HepG2 (cell line): ENCODE measurements at regions not wholly inside any gene's neighbourhood (a gene's known extent, or its start where the extent isn't known, plus 50 kb on each side); places are given as distances from the start of the nearest gene placed in this dataset.

Experiments
- ATAC-seq: fragments of 200-7000 bp; cut with Tn5 transposase; 3 replicates; pipeline ENCODE4 v1.9.1; 2020; ENCODE audit warnings: mild to moderate bottlenecking, moderate library complexity
- BruUV-seq: library from RNA; stranded (reverse); fragments of 400-500 nt; replicated peaks from 2 replicates; lab custom pipeline; 2021; lab: Mats Ljungman, UMichigan
- CTCF ChIA-PET: fragments of 300-600 bp; formaldehyde crosslinking; extraction: SDS; loops from one replicate; lab custom pipeline; 2021; ENCODE audit warnings: low total read pairs, inconsistent platforms, low intra/inter-chr PET ratio; lab: Yijun Ruan, JAX
- POLR2A ChIA-PET: fragments of 350-600 bp; sonication (Branson Sonifier 250); formaldehyde crosslinking; loops from one replicate; lab custom pipeline; 2020; ENCODE audit warnings: antibody characterized with exemption, inconsistent platforms; lab: Yijun Ruan, JAX
- DNase-seq: peaks from one replicate; pipeline ENCODE4 v3.0.0-alpha.2; 2015; ENCODE audit warnings: low spot score
- FAIRE-seq: peaks from 3 replicates; lab custom pipeline; 2011; peaks lifted over from hg19 to GRCh38; lab: Jason Lieb, UNC
- H2AFZ ChIP-seq: one replicate; pipeline ENCODE4 v1.6.1; 2011; ENCODE audit warnings: low read length, inconsistent platforms
- H3K27ac ChIP-seq: fragments of 300-600 bp; 3 replicates; pipeline ENCODE4 v1.8.0; 2011; ENCODE audit warnings: mixed run types, mild to moderate bottlenecking, mixed read lengths, low read length, inconsistent platforms; ENCODE audit not compliant: insufficient read depth; ENCODE audit errors: extremely low read length
- H3K27me3 ChIP-seq, 2 experiments: fragments of 200-600 bp in 1 of 2; 2 replicates in 1 of 2; 3 replicates in 1 of 2; pipeline versions ENCODE4 v1.6.0 to v1.8.0; 2011; ENCODE audit warnings: low read length in 2 of 2, mild to moderate bottlenecking in 2 of 2, moderate library complexity in 2 of 2, inconsistent platforms in 1 of 2; ENCODE audit not compliant: insufficient read depth in 2 of 2, control insufficient read depth in 1 of 2
- H3K36me3 ChIP-seq, 2 experiments: fragments of 200-600 bp in 1 of 2; replicated peaks in 1 of 2; 2 replicates in 1 of 2; 3 replicates in 1 of 2; pipeline versions ENCODE4 v1.5.1 to v1.8.0; 2011; ENCODE audit warnings: low read length in 2 of 2, inconsistent platforms in 1 of 2; ENCODE audit not compliant: insufficient read depth in 2 of 2, control insufficient read depth in 1 of 2
- H3K4me1 ChIP-seq: 2 replicates; pipeline ENCODE4 v1.5.1; 2012; ENCODE audit warnings: low read length, inconsistent platforms; ENCODE audit not compliant: insufficient read depth
- H3K4me2 ChIP-seq: 2 replicates; pipeline ENCODE4 v1.6.0; 2011; ENCODE audit warnings: low read depth, low read length, inconsistent platforms
- H3K4me3 ChIP-seq, 3 experiments: fragments of 200-600 bp in 1 of 3; sonication (generic), shearing (Covaris generic) in 1 of 3; replicated peaks in 1 of 3; 2 replicates each; pipeline ENCODE4 v1.5.1; 2011 to 2016; ENCODE audit warnings: low read length in 3 of 3, inconsistent platforms in 2 of 3, low read depth in 2 of 3, mild to moderate bottlenecking in 2 of 3, control low read depth in 1 of 3, mixed read lengths in 1 of 3; ENCODE audit not compliant: insufficient read depth in 1 of 3
- H3K79me2 ChIP-seq: one replicate; pipeline ENCODE4 v1.6.1; 2011; ENCODE audit warnings: low read length, inconsistent platforms; ENCODE audit not compliant: insufficient read depth
- H3K9ac ChIP-seq: 2 replicates; pipeline ENCODE4 v1.6.0; 2011; ENCODE audit warnings: mild to moderate bottlenecking, low read depth, low read length, inconsistent platforms; ENCODE audit not compliant: insufficient read depth
- H3K9me3 ChIP-seq: 2 replicates; pipeline ENCODE4 v1.5.1; 2012; ENCODE audit warnings: mild to moderate bottlenecking, low read length
- H4K20me1 ChIP-seq: 2 replicates; pipeline ENCODE4 v1.6.0; 2011; ENCODE audit warnings: inconsistent platforms, mild to moderate bottlenecking, low read length, moderate library complexity; ENCODE audit not compliant: insufficient read depth
- FOXO4 ChIP-seq: sonication (generic); formaldehyde crosslinking; conservative IDR thresholded peaks from 2 replicates; pipeline ENCODE4 v1.8.1; 2023; ENCODE audit warnings: missing genetic modification reagents
- FOXP1 ChIP-seq, 2 experiments: fragments of 450-650 bp in 1 of 2; IDR thresholded peaks; 2 replicates each; pipeline ENCODE4 v1.6.1; 2017 to 2018; ENCODE audit warnings: antibody characterized with exemption in 1 of 2
- HIC2 ChIP-seq: sonication (generic); formaldehyde crosslinking; IDR thresholded peaks from 2 replicates; pipeline ENCODE4 v1.9.0; 2022; ENCODE audit warnings: low read depth, missing genetic modification reagents
- IRF2 ChIP-seq: IDR thresholded peaks from 2 replicates; pipeline ENCODE4 v1.6.1; 2018; ENCODE audit warnings: missing genetic modification reagents, missing compliant biosample characterization
- PCBP2 ChIP-seq: fragments of 200-400 bp; formaldehyde crosslinking; optimal IDR thresholded peaks from 2 replicates; pipeline ENCODE3; 2018; ENCODE audit warnings: low read length, low read depth; ENCODE audit not compliant: poor library complexity, severe bottlenecking
- SAP130 ChIP-seq: IDR thresholded peaks from 2 replicates; pipeline ENCODE4 v1.6.1; 2016; ENCODE audit warnings: low read depth
- ZFY ChIP-seq: sonication (generic); formaldehyde crosslinking; IDR thresholded peaks from 2 replicates; pipeline ENCODE4 v1.4.0; 2020; ENCODE audit warnings: missing genetic modification reagents
- ZNF205 ChIP-seq: IDR thresholded peaks from 2 replicates; pipeline ENCODE4 v1.6.1; 2018; ENCODE audit warnings: missing biosample characterization, missing genetic modification reagents
- ZNF230 ChIP-seq: sonication (generic); formaldehyde crosslinking; IDR thresholded peaks from 2 replicates; pipeline ENCODE4 v1.4.0; 2020; ENCODE audit warnings: mild to moderate bottlenecking, missing genetic modification reagents
- ZNF350 ChIP-seq: sonication (generic); formaldehyde crosslinking; IDR thresholded peaks from 2 replicates; pipeline ENCODE4 v1.4.0; 2020; ENCODE audit warnings: mild to moderate bottlenecking, low read depth, missing genetic modification reagents, borderline replicate concordance
- ZNF362 ChIP-seq: sonication (generic); formaldehyde crosslinking; IDR thresholded peaks from 2 replicates; pipeline ENCODE4 v1.4.0; 2020; ENCODE audit warnings: missing genetic modification reagents, mild to moderate bottlenecking, borderline replicate concordance
- ZNF530 ChIP-seq: sonication (generic); formaldehyde crosslinking; IDR thresholded peaks from 2 replicates; pipeline ENCODE4 v1.5.0; 2020; ENCODE audit warnings: low read depth, mild to moderate bottlenecking, missing genetic modification reagents
- ZNF597 ChIP-seq: sonication (generic); formaldehyde crosslinking; IDR thresholded peaks from 2 replicates; pipeline ENCODE4 v1.5.0; 2020; ENCODE audit warnings: missing genetic modification reagents
- ZSCAN20 ChIP-seq: sonication (generic); formaldehyde crosslinking; IDR thresholded peaks from 2 replicates; pipeline ENCODE4 v1.4.0; 2020; ENCODE audit warnings: missing genetic modification reagents, mild to moderate bottlenecking, borderline replicate concordance
- ZSCAN29 ChIP-seq: sonication (generic); formaldehyde crosslinking; conservative IDR thresholded peaks from 2 replicates; pipeline ENCODE4 v1.4.0; 2020; ENCODE audit warnings: mild to moderate bottlenecking, missing genetic modification reagents
- WGBS: methylation state at CpG from one replicate; pipeline ENCODE4 v1.1.6; 2017; ENCODE audit warnings: low lambda C conversion rate; 5-methylcytosine and 5-hydroxymethylcytosine counted together
- in situ Hi-C: cut with HindIII; loops from 2 replicates; pipeline ENCODE4 v1.10.0; 2017; ENCODE audit warnings: low pct_unique_long_range_greater_than_20kb; ENCODE audit not compliant: extremely low pct_ligation_motif_present
- intact Hi-C: fragments of 100-400 bp; cut with micrococcal nuclease; formaldehyde crosslinking; loops from one replicate; pipeline ENCODE4 v1.10.0; 2022; ENCODE audit not compliant: unreplicated experiment

- Histone ChIP-seq H4K20me1 (no peaks in the 10 kb centered on the region), H3K9me3 (no peaks in the 10 kb centered on the region), H3K9ac (no peak overlapping the region), H3K79me2 (no peaks in the 10 kb centered on the region), H3K36me3 (no peaks in the 10 kb centered on the region), H3K27ac (no peak overlapping the region), H3K4me1 (no peaks in the 10 kb centered on the region), H3K27me3 (no peaks in the 10 kb centered on the region), H3K4me3 (no peak overlapping the region), H3K4me2 (no peak overlapping the region), H2AFZ (no peak overlapping the region)
- ChIA-PET POLR2A (no interaction called here), CTCF (no interaction called here)
- ATAC-seq: no peak
- in situ Hi-C loops: no loop called here
- TF ChIP-seq ZNF362 (no peak), ZSCAN29 (CRISPR knock-in tag) (no peak), ZNF350 (CRISPR knock-in tag) (no peak), ZNF230 (CRISPR knock-in tag) (no peak), FOXP1 (IDR thresholded peaks at IDR 0.05) (no peak), FOXP1 (CRISPR knock-in tag; IDR thresholded peaks at IDR 0.05) (no peak)
- no peak for DNase-seq
- BruUV-seq: no TSS peak
- intact Hi-C loops: no loop called here
- no peak for FAIRE-seq
- 0% methylated on average over 3 of the region's 3 CpGs for WGBS
These were observed 663.2 kb upstream of the SGCG start for GRCh38 chr13:22517544-22517943.

GRCh38 chr13:22536851-22537250, 643.9 kb upstream of the SGCG start:
- Histone ChIP-seq H4K20me1 (no peaks in the 10 kb centered on the region), H3K9ac (no peak overlapping the region), H3K4me1 (no peaks in the 10 kb centered on the region), H3K79me2 (no peaks in the 10 kb centered on the region), H3K27me3 (no peaks in the 10 kb centered on the region), H3K4me2 (no peak overlapping the region), H2AFZ (no peak overlapping the region), H3K36me3 (no peaks in the 10 kb centered on the region), H3K9me3 (no peaks in the 10 kb centered on the region), H3K27ac (no peak overlapping the region), H3K4me3 (no peak overlapping the region)
- 2% methylated on average over 4 of the region's 4 CpGs for WGBS
- DNase-seq (no peak), ATAC-seq (no peak), FAIRE-seq (no peak)
- CTCF ChIA-PET: no interaction called here
- in situ Hi-C loops (no loop called here), intact Hi-C loops (no loop called here)
- no TSS peak for BruUV-seq
- POLR2A ChIA-PET: no interaction called here
- TF ChIP-seq ZNF230 (CRISPR knock-in tag): no peak
- TF ChIP-seq IRF2: no peak
- TF ChIP-seq SAP130: no peak
- no peak for TF ChIP-seq ZNF530
- no peak for TF ChIP-seq HIC2
- no peak for TF ChIP-seq PCBP2
- no peak for TF ChIP-seq ZFY (CRISPR knock-in tag)
- no peak for TF ChIP-seq ZSCAN20 (CRISPR knock-in tag)
- TF ChIP-seq ZNF597: no peak
- TF ChIP-seq FOXO4 (CRISPR knock-in tag): no peak
- no peak for TF ChIP-seq ZNF205
